Endothelial cell of umbilical vein (primary cell): ENCODE measurements at regions not wholly inside any gene's neighbourhood (a gene's known extent, or its start where the extent isn't known, plus 50 kb on each side); places are given as distances from the start of the nearest gene placed in this dataset.

Experiments
- BruUV-seq: library from RNA; stranded (reverse); fragments of 400-500 nt; replicated peaks from 2 replicates; lab custom pipeline; 2021; lab: Mats Ljungman, UMichigan
- CTCF ChIA-PET: fragments of 300-600, 350-600 bp; sonication (Branson Sonifier 250); formaldehyde crosslinking; loops from one replicate; lab custom pipeline; 2021; ENCODE audit warnings: antibody characterized with exemption, inconsistent platforms; lab: Charles Lee
- POLR2A ChIA-PET: fragments of 300-600, 350-600 bp; sonication (Branson Sonifier 250); formaldehyde crosslinking; loops from one replicate; lab custom pipeline; 2021; ENCODE audit warnings: antibody characterized with exemption, inconsistent platforms; lab: Charles Lee
- DNase-seq: peaks from one replicate; pipeline ENCODE4 v3.0.0-alpha.2; 2011; ENCODE audit warnings: low read depth, low spot score
- FAIRE-seq: peaks from 2 replicates; lab custom pipeline; 2011; peaks lifted over from hg19 to GRCh38; lab: Jason Lieb, UNC
- H2AFZ ChIP-seq: 2 replicates; pipeline ENCODE4 v1.6.0; 2012; ENCODE audit warnings: low read depth, low read length, control low read depth, inconsistent platforms
- H3K27ac ChIP-seq: 2 replicates; pipeline ENCODE4 v1.5.1; 2011; ENCODE audit warnings: low read depth, mild to moderate bottlenecking, control low read depth, low read length, moderate library complexity; ENCODE audit not compliant: insufficient read depth
- H3K27me3 ChIP-seq, 2 experiments: 2 replicates each; pipeline versions ENCODE4 v1.6.0 to v1.6.1; 2011; ENCODE audit warnings: low read length in 2 of 2, mixed read lengths in 1 of 2; ENCODE audit not compliant: control insufficient read depth in 2 of 2, insufficient read depth in 2 of 2
- H3K36me3 ChIP-seq, 2 experiments: 2 replicates in 1 of 2; 3 replicates in 1 of 2; pipeline ENCODE4 v1.5.1; 2011; ENCODE audit warnings: low read length in 2 of 2, mild to moderate bottlenecking in 1 of 2, moderate library complexity in 1 of 2; ENCODE audit not compliant: control insufficient read depth in 2 of 2, insufficient read depth in 2 of 2; ENCODE audit errors: extremely low read depth in 1 of 2
- H3K4me1 ChIP-seq: 3 replicates; pipeline ENCODE4 v1.5.1; 2011; ENCODE audit warnings: mild to moderate bottlenecking, low read length; ENCODE audit not compliant: control insufficient read depth, insufficient read depth; ENCODE audit errors: extremely low read depth
- H3K4me2 ChIP-seq: 2 replicates; pipeline ENCODE4 v1.6.1; 2011; ENCODE audit warnings: low read length, control low read depth, mixed read lengths; ENCODE audit not compliant: insufficient read depth
- H3K4me3 ChIP-seq, 3 experiments: fragments of 200-600 bp in 1 of 3; sonication (generic), shearing (Covaris generic) in 1 of 3; replicated peaks in 1 of 3; 2 replicates each; pipeline ENCODE4 v1.5.1; 2011 to 2016; ENCODE audit warnings: control low read depth in 3 of 3, low read length in 3 of 3, mild to moderate bottlenecking in 2 of 3, inconsistent platforms in 1 of 3, low read depth in 1 of 3, moderate library complexity in 1 of 3; ENCODE audit not compliant: insufficient read depth in 1 of 3
- H3K79me2 ChIP-seq: 2 replicates; pipeline ENCODE4 v1.6.0; 2012; ENCODE audit warnings: low read length, inconsistent platforms; ENCODE audit not compliant: control insufficient read depth, insufficient read depth
- H3K9ac ChIP-seq: replicated peaks from 2 replicates; pipeline ENCODE3; 2011; ENCODE audit warnings: low read length, control low read depth; ENCODE audit not compliant: insufficient read depth; ENCODE audit errors: extremely low read depth
- H3K9me1 ChIP-seq: replicated peaks from 3 replicates; pipeline ENCODE4 v1.6.0; 2011; ENCODE audit warnings: mild to moderate bottlenecking, low read length; ENCODE audit not compliant: control insufficient read depth, insufficient read depth; ENCODE audit errors: extremely low read depth
- H3K9me3 ChIP-seq: replicated peaks from 2 replicates; pipeline ENCODE4 v1.5.1; 2012; ENCODE audit warnings: low read length, inconsistent platforms; ENCODE audit not compliant: control insufficient read depth, insufficient read depth
- H4K20me1 ChIP-seq: replicated peaks from 2 replicates; pipeline ENCODE3; 2011; ENCODE audit warnings: mild to moderate bottlenecking, low read length; ENCODE audit not compliant: control insufficient read depth, insufficient read depth; ENCODE audit errors: extremely low read depth
- CTCF ChIP-seq, 2 donors: IDR thresholded peaks; 1 replicate in 1 of 2; 2 replicates in 1 of 2; pipeline ENCODE4 v1.5.1; 2011; ENCODE audit warnings: low read length in 2 of 2, mild to moderate bottlenecking in 2 of 2, moderate library complexity in 2 of 2, control low read depth in 1 of 2, inconsistent platforms in 1 of 2, low read depth in 1 of 2; ENCODE audit not compliant: insufficient read depth in 1 of 2; ENCODE audit errors: extremely low read depth in 1 of 2
- EZH2 ChIP-seq: IDR thresholded peaks from 2 replicates; pipeline ENCODE4 v1.6.1; 2012; ENCODE audit warnings: borderline replicate concordance, low read depth, mild to moderate bottlenecking, moderate library complexity, low read length, inconsistent platforms; ENCODE audit not compliant: severe bottlenecking
- FOS ChIP-seq: IDR thresholded peaks from 2 replicates; pipeline ENCODE4 v1.6.1; 2011; ENCODE audit warnings: mild to moderate bottlenecking, low read length, moderate library complexity, borderline replicate concordance; ENCODE audit not compliant: insufficient read depth
- GATA2 ChIP-seq: IDR thresholded peaks from 2 replicates; pipeline ENCODE4 v1.7.0; 2011; ENCODE audit warnings: low read depth, mild to moderate bottlenecking, moderate library complexity, mixed read lengths, low read length; ENCODE audit not compliant: insufficient read length, insufficient read depth
- JUN ChIP-seq: IDR thresholded peaks from 2 replicates; pipeline ENCODE4 v1.6.1; 2011; ENCODE audit warnings: borderline replicate concordance, low read depth; ENCODE audit not compliant: insufficient read length, insufficient read depth
- MYC ChIP-seq: IDR thresholded peaks from one replicate; pipeline ENCODE4 v1.6.1; 2011; ENCODE audit warnings: mild to moderate bottlenecking, low read depth, low read length
- POLR2A ChIP-seq: IDR thresholded peaks from 2 replicates; pipeline ENCODE4 v1.6.1; 2012; ENCODE audit warnings: low read depth, mild to moderate bottlenecking, control low read depth, low read length
- POLR2AphosphoS5 ChIP-seq: IDR thresholded peaks from 2 replicates; pipeline ENCODE4 v1.6.1; 2012; ENCODE audit warnings: low read depth, mild to moderate bottlenecking, control low read depth, low read length, moderate library complexity; ENCODE audit not compliant: insufficient read depth
- dilution Hi-C: fragments of 300-500 bp; cut with MboI; formaldehyde crosslinking; loops from one replicate; pipeline ENCODE4 v1.15.0; 2019; ENCODE audit warnings: low sequenced_read_pairs; ENCODE audit not compliant: extremely low pct_ligation_motif_present
- intact Hi-C: fragments of 100-400 bp; cut with micrococcal nuclease; formaldehyde crosslinking; loops from one replicate; pipeline ENCODE4 v1.10.0; 2022
- TF ChIP-seq, protein P1 (sequence below): IDR thresholded peaks from 2 replicates; pipeline ENCODE4 v1.6.1; 2011; ENCODE audit not compliant: insufficient read depth, insufficient read length

DNA sequence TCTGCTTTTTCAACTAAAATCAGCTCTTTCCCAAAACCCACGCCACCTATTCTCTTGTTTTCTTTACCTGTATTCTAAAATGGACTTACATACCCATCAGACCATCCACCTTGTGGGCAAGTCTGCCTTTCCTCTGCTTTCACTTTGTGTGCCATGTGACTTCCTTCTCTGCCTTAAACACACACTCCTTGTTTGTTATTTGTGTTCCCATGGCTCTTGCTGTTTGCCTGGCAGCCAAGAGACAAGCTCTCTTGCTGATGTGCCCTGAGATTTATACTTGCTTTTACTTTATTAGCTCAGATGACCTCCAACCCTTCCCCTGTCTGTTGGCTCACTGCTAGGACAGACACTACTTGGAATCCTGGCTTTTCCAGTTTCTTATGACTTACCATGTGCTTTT is 309.7 kb upstream of the LRRTM4 start:
- intact Hi-C loops: no loop called here
- Histone ChIP-seq H3K4me3 (no peak overlapping the region), H3K9me3 (peaks cover 2% of the 10 kb centered on the region), H3K27me3 (no peaks in the 10 kb centered on the region), H3K4me1 (no peaks in the 10 kb centered on the region), H2AFZ (no peak overlapping the region), H3K36me3 (no peaks in the 10 kb centered on the region), H3K9ac (no peak overlapping the region), H3K4me2 (no peak overlapping the region), H4K20me1 (no peaks in the 10 kb centered on the region), H3K9me1 (no peaks in the 10 kb centered on the region), H3K27ac (no peak overlapping the region), H3K79me2 (no peaks in the 10 kb centered on the region)
- ChIA-PET CTCF (no interaction called here), POLR2A (no interaction called here)
- TF ChIP-seq FOS: no peak
- no peak for DNase-seq
- no peak for FAIRE-seq
- dilution Hi-C loops: no loop called here
- BruUV-seq: no TSS peak

GRCh38 chr2:77834360-77835002 is 312.3 kb upstream of the LRRTM4 start:
- POLR2A ChIA-PET: no interaction called here
- no TSS peak for BruUV-seq
- Histone ChIP-seq H3K4me1 (no peaks in the 10 kb centered on the region), H3K4me2 (no peak overlapping the region), H2AFZ (no peak overlapping the region), H3K9me1 (no peaks in the 10 kb centered on the region), H3K79me2 (no peaks in the 10 kb centered on the region), H3K9ac (no peak overlapping the region), H3K36me3 (no peaks in the 10 kb centered on the region), H3K27me3 (no peaks in the 10 kb centered on the region), H3K9me3 (peaks cover 2% of the 10 kb centered on the region), H3K4me3 (no peak overlapping the region), H3K27ac (no peak overlapping the region), H4K20me1 (no peaks in the 10 kb centered on the region)
- CTCF ChIA-PET: no interaction called here
- no peak for FAIRE-seq
- no peak for DNase-seq
- TF ChIP-seq MYC (no peak), POLR2A (no peak), POLR2AphosphoS5 (no peak), CTCF (IDR thresholded peaks at IDR 0.05; ENCODE audit: extremely low read depth in 1 of 2, insufficient read depth in 1 of 2, low read depth in 1 of 2, low read length in 2 of 2) (no peak), JUN (no peak), GATA2 (no peak), FOS (no peak), EZH2 (no peak)
- TF ChIP-seq, protein P1, sequence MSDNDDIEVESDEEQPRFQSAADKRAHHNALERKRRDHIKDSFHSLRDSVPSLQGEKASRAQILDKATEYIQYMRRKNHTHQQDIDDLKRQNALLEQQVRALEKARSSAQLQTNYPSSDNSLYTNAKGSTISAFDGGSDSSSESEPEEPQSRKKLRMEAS: no peak
- dilution Hi-C loops: no loop called here
- intact Hi-C loops: no loop called here
